Ishikawa (cell line): ENCODE measurements at regions not wholly inside any gene's neighbourhood (a gene's known extent, or its start where the extent isn't known, plus 50 kb on each side); places are given as distances from the start of the nearest gene placed in this dataset.

Experiments
- MAX ChIP-seq: IDR thresholded peaks from 2 replicates; pipeline ENCODE4 v1.6.1; 2012
- RAD21 ChIP-seq: IDR thresholded peaks from 2 replicates; pipeline ENCODE4 v1.6.1; 2012; ENCODE audit warnings: low read depth
- TEAD4 ChIP-seq: IDR thresholded peaks from 2 replicates; pipeline ENCODE4 v1.6.1; 2012
- TF ChIP-seq, protein P1 (sequence below): IDR thresholded peaks from 2 replicates; pipeline ENCODE4 v1.6.1; 2012; ENCODE audit warnings: low read depth, mild to moderate bottlenecking

DNA sequence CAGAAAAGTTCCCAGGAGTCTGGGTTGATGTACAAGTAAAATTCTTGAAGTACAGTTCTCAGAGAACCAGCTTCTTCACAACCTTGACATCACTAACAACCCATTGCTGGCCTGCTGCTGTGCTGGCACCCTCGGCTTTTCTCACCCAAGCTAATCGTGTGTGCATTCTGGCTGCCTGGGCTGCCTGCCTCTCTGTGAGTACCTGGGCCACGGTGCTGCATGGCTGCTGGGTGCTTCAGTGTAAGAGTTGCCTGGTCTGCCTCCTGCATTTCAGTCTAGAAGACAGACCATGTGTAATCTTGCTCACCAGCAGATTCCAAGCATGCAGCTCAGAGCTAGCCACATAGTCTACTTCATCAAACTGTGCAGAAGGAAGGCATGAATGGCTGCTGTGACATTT is 50.5 kb upstream of the MEDAG start:
- TF ChIP-seq, protein P1, sequence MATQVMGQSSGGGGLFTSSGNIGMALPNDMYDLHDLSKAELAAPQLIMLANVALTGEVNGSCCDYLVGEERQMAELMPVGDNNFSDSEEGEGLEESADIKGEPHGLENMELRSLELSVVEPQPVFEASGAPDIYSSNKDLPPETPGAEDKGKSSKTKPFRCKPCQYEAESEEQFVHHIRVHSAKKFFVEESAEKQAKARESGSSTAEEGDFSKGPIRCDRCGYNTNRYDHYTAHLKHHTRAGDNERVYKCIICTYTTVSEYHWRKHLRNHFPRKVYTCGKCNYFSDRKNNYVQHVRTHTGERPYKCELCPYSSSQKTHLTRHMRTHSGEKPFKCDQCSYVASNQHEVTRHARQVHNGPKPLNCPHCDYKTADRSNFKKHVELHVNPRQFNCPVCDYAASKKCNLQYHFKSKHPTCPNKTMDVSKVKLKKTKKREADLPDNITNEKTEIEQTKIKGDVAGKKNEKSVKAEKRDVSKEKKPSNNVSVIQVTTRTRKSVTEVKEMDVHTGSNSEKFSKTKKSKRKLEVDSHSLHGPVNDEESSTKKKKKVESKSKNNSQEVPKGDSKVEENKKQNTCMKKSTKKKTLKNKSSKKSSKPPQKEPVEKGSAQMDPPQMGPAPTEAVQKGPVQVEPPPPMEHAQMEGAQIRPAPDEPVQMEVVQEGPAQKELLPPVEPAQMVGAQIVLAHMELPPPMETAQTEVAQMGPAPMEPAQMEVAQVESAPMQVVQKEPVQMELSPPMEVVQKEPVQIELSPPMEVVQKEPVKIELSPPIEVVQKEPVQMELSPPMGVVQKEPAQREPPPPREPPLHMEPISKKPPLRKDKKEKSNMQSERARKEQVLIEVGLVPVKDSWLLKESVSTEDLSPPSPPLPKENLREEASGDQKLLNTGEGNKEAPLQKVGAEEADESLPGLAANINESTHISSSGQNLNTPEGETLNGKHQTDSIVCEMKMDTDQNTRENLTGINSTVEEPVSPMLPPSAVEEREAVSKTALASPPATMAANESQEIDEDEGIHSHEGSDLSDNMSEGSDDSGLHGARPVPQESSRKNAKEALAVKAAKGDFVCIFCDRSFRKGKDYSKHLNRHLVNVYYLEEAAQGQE, result no peak
- TF ChIP-seq MAX (no peak), TEAD4 (no peak), RAD21 (no peak)
